NCI-H2171 (cell line): ENCODE measurements at regions not wholly inside any gene's neighbourhood (a gene's known extent, or its start where the extent isn't known, plus 50 kb on each side); places are given as distances from the start of the nearest gene placed in this dataset.
"Not testable (repeated sequence)": the region's sequence is repeated elsewhere in the genome, so short reads cannot be mapped to it uniquely, and the experiment has no call there.

Experiments
- DNase-seq: peaks from one replicate; lab custom pipeline; 2025; lab: John Stamatoyannopoulos, UW

DNA sequence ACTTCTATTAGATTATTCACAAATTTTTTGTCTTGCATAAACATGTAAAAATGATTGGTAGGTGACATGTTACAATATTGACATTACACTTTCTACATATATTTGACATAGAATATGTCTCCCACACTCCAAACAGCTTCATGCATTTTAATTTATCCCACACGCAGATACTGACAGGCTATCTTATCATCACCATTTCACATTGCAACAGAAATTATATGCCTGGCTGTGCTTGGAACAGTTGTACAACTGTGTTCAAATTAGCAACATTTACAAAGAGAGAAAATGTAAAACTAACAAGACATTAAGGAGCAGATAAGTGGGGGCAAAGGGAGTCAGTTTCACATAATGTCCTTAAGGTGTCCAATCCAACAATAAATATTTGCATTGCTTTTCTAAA lies 1208.5 kb downstream of the NSUN3 start:
- no peak for DNase-seq

GRCh38 chr3:95272166-95272565 lies 1209.3 kb downstream of the NSUN3 start:
- DNase-seq, result no peak

DNA sequence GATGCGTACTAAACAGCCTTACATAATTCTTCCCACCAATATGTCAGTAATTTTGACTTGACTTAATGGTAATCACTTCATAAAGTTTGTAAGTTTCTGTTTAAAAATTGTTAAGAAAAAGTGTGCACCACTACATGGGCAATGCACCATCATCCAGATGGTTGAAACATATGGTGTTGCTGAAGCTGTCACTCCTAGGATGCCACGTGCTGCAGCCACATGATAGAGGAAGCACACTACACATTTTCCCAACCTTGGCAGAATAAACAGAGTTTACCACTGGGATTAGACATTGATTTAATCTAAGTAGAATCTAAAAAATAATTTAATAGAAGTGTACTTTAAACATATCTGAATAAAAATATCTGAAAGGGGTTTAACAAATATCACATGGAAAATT lies 1209.9 kb downstream of the NSUN3 start:
- DNase-seq, result peak; percentile 86

DNA sequence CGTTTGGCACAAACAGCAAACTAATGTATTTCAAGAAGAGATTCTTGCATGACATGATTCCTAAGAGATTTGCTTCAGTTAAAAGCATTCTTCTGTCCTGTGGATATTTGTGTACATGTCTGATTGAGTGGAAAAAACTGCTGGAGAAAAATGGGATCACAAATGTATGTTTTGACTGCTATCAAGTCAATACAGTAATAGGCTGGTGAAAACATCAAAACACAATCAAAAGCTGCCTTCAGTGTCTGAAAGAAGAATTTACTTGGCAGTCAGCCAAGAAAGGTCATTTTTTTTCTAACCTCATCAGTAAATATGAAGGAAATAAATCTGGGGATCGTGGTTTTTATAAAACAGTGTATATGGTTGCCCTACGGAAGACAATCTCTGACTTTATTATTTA lies 1214.8 kb downstream of the NSUN3 start:
- peak; percentile 43 for DNase-seq

DNA sequence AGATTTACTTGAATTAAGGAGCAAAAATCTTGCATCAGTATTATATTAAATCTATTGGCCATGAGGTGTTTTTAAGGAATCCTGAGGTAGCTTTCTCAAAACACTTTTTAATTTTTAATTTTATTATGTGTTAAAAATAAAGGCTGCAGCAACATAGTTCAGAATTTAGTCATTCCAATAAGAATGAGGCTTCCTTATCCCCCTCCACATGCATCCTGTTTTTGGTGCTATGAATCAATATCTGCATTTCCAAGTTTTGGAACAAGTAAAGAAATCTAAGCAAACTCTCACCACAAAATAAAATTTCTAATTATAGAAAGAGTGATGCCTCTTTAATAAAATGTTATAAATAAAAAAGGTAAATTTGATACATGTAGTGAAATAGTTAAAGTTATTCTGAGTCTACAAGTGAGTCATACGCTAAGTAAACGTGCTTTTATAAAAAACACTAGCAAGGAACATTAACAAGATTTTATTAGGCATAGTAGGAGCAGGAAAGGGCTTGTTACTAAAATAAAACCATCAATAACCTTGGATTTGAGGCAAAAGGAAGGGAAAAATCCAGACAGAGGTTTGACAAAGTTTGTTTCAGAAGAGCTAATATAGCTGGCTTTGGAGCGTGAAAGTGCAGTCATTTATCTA lies 1218.0 kb downstream of the NSUN3 start:
- DNase-seq, result no peak

GRCh38 chr3:95289295-95289694 lies 1226.4 kb downstream of the NSUN3 start:
- no peak for DNase-seq

- DNase-seq, result no peak
Observed at GRCh38 chr3:95297581-95297980, 1234.7 kb downstream of the NSUN3 start.

DNA sequence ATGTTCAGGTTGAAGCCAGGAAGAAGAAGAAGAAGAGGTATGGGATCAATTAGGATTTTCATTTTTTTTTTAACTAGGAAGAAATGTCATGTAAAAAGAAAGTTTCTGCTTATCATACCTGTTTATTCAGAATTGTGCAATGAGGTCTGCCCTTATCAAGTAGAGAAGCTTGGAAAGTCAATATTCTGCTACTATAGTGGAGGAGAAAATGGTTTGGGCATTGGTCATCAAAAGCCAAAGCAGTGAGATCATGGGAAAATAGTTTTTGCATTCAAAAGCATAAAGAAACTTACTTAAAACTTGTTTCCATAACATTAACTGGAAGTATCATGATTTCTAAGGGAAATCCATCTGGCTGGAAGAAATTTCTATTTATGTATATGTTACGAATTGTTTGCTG lies 1239.2 kb downstream of the NSUN3 start:
- no peak for DNase-seq

- DNase-seq, result no peak
Observed at GRCh38 chr3:95310560-95310959, 1247.7 kb downstream of the NSUN3 start.

DNA sequence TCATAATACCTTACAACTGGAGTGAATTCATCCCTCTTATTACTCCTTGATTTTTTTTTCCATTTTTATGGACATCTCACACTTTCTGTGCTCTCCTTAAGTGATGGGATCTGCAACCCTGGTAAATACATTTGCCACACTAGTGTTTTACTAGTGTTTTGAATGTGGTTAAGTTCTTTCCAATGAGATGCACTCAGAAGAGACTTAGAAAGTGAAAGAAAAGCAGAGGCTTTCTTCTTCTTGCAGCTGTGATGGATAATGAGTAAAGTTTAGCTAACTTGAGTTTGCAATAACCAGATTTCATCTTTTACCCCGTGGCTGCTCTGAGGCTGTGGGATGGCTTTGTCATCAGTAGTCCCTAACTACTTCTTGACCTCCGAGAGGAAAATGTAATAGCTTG lies 1248.4 kb downstream of the NSUN3 start:
- no peak for DNase-seq

DNA sequence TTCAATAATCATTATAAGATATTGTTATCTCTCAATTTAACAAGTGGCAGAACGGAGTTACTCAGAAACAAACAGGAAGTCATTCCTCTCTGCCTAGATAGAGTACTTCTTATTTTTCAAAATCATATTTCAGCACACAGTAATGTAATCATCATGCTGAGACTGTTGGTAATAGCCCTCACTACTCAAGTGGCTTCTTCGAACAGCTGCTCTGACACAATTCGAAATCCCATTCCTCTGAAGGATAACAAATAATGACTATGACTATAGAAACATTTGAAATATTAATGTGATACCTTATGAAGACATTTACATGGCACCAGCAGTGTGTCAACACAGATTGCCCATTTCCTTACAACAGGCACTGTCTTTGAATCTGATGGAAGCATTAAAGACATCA lies 1249.8 kb downstream of the NSUN3 start:
- DNase-seq, result no peak

- DNase-seq, result no peak
Observed at GRCh38 chr3:95319921-95320494, 1257.1 kb downstream of the NSUN3 start.

GRCh38 chr3:95327478-95327877 lies 1264.6 kb downstream of the NSUN3 start:
- no peak for DNase-seq

DNA sequence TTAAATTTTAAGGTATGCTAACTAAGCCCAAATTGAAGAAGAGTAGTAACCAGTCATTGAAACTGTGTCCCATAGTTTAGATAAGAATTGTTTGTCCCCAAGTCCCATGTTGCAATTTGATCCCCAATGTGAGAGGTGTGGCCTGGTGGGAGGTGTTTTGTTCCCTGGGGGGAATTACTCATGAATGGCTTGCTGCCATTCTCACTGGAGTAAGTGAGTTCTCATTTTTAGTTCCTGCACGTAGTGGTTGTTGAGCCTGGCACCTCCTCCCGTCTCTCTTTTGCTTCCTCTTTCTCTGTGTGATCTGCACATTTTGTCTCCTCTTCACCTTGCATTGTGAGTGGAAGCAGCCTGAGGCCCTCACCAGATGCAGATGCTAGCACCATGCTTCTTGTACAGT lies 1271.0 kb downstream of the NSUN3 start:
- peak; percentile 79 for DNase-seq

DNA sequence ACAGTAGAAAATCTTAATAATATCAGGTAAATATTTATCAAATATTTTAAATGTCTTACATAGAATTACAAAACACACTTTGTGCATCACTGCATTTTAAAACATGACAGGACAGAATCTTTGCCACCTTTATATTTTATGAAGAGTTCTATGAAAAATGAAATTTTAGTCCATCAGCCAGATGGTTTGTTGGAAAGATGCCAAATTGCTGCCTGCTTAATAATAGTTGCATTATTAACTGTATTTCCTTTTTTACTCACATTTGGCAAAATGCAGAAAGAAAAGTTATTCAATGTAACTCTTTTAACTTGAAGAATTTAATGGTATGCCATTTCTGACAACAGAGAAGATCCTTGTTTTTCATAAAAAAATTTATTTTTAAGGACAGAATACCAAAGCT lies 1271.6 kb downstream of the NSUN3 start:
- peak; percentile 51 for DNase-seq

DNA sequence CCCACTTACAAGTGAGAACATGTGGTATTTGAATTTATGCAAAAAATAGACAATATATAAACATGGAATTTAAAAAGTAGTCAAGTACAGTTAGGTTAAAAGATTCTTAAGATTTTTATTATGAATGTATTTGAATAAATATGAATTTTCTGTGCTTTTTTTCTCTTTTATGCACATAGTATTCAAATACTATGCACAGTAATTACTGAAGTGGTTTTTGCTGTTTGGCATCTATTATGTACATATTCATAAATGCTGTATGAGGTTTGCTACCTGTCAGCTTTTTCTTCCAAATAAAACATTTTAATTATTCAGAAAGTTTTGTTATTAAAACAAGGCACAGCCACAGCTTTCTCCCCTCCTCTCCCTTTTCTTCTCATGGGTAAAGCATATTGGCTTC lies 1272.7 kb downstream of the NSUN3 start:
- DNase-seq, result no peak

GRCh38 chr3:95338446-95338845 lies 1275.6 kb downstream of the NSUN3 start:
- no peak for DNase-seq

DNA sequence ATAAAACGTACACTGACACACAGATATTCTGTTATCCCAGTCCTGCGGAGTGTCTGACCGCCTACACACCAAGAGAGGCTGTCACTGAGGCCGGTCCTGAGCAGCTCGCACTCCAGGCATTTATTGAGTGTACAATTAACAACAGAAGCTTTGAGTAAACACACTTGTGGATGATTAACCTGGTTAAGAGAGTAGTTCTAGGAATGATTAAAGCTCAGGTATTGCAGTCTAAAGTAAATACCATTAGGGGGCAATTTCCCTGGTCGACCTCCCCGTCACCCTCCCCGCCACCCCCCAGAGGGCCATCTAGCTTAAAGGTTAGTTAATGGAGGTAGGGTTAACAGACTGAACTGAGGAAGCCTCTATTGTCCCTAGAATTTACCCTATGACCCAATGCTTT lies 1278.5 kb downstream of the NSUN3 start:
- DNase-seq, result no peak

- no peak for DNase-seq
Observed at GRCh38 chr3:95343228-95343627, 1280.4 kb downstream of the NSUN3 start.

DNA sequence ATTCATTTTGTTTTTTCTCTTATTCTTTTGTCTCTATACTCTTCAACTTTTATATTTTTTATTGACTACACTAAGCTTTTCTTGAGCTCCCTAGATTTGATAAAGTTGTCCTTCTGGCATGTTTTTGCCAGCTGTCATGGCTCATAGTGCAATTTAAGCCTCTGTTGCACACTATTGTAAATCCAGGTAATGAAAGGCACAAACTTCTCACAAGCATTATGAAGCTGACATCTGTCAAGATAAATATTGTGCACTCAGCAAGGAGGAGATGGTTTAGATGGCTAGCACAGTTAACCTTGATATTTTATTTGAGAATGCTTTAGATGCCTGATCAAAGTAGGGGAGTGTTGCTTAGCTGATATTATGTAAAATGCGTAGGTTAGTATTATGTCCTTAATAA lies 1280.9 kb downstream of the NSUN3 start:
- DNase-seq, result peak; percentile 31

DNA sequence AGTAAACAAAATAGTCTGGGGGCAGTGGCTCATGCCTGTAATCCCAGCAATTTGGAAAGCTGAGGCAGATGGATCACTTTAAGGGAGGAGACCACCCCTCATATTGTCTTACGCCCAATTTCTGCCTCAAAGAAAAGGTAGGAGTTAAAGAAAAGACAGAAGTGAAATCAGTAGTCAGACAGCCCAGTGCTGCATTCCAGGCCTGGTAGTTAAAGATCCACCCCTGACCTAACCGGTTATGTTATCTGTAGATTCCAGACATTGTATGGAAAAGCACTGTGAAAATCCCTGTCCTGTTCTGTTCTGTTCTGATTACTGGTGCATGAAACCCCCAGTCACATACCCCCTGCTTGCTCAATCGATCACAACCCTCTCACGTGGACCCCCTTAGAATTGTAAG lies 1285.1 kb downstream of the NSUN3 start:
- not testable (repeated sequence) for DNase-seq

DNA sequence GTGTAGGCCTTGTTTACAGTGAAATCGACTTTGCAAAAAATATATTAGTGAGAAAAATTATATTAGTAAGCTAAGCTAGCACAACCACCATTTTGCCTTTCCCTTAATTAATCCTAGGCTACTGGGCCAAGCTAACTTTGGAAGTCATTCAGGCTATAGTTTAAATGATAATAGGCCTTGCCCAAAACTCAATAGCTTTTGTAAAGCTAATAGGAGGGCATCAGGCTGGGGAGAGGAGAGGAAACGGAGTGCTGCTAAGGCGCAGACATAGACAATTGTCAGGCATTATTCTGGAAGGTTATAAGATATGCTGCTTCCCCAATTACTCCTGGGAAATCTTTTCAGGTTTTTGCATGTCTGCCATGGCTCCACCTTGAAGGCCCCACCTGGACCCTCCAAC lies 1286.0 kb downstream of the NSUN3 start:
- DNase-seq, result no peak

DNA sequence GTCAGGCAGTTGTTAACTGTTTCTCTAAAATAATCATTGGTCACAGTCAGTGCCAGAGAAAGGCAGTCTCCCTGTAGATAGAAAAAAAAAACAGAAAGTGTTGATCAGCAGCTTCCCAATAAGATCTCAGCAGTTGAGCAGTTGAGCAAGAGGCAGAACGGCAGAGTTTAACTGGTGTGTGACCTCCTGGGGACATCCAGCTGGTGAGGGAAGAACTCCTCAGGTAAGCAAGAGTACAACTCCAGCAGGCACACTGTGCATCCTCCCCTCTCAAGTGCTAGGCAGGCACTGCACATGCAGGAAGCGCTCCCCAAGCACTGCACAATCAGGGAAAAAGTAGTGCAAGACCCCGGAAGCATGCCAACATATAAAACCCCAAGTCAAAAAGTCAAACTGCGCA lies 1287.2 kb downstream of the NSUN3 start:
- DNase-seq, result no peak

- no peak for DNase-seq
Observed at GRCh38 chr3:95351158-95351557, 1288.3 kb downstream of the NSUN3 start.
